Lower leg skin (tissue), 3 donors: ENCODE measurements at regions not wholly inside any gene's neighbourhood (a gene's known extent, or its start where the extent isn't known, plus 50 kb on each side); places are given as distances from the start of the nearest gene placed in this dataset.

Experiments
- CTCF ChIP-seq, 3 donors: fragments of 450-650 bp; IDR thresholded peaks; one replicate each; pipeline ENCODE4 v1.5.1; 2016; ENCODE audit warnings: antibody characterized with exemption in 3 of 3, mild to moderate bottlenecking in 3 of 3, moderate library complexity in 2 of 3
- POLR2A ChIP-seq, 2 donors: fragments of 450-650 bp; IDR thresholded peaks; one replicate each; pipeline ENCODE4 v1.6.1; 2016 to 2017; ENCODE audit warnings: antibody characterized with exemption in 2 of 2, mild to moderate bottlenecking in 1 of 2, moderate library complexity in 1 of 2

GRCh38 chr13:40243047-40243446 is 423.4 kb downstream of the FOXO1 start:
- TF ChIP-seq POLR2A (IDR thresholded peaks at IDR 0.05) (no peak), CTCF (IDR thresholded peaks at IDR 0.05) (no peak)
